Neural progenitor cell (in vitro differentiated cells): ENCODE measurements at regions not wholly inside any gene's neighbourhood (a gene's known extent, or its start where the extent isn't known, plus 50 kb on each side); places are given as distances from the start of the nearest gene placed in this dataset.

Experiments used
- DNase-seq: peaks from one replicate; pipeline ENCODE4 v3.0.0-alpha.2; 2016; ENCODE audit warnings: low spot score
- H2AFZ ChIP-seq: fragments of 200-600 bp; sonication (generic); replicated peaks from 2 replicates; pipeline ENCODE4 v1.6.1; 2016; ENCODE audit warnings: antibody characterized with exemption
- H3F3A ChIP-seq: fragments of 200-600 bp; sonication (generic); 2 replicates; pipeline ENCODE4 v1.6.1; 2016; ENCODE audit warnings: antibody characterized with exemption, low read depth
- H3K27ac ChIP-seq: fragments of 200-600 bp; sonication (generic); 2 replicates; pipeline ENCODE4 v1.5.1; 2016; ENCODE audit warnings: mild to moderate bottlenecking
- H3K27me3 ChIP-seq: fragments of 200-600 bp; sonication (generic); 2 replicates; pipeline ENCODE4 v1.6.1; 2016; ENCODE audit warnings: mild to moderate bottlenecking, moderate library complexity
- H3K36me3 ChIP-seq: fragments of 200-600 bp; sonication (generic); 2 replicates; pipeline ENCODE4 v1.5.1; 2016
- H3K4me1 ChIP-seq: fragments of 200-600 bp; sonication (generic); 2 replicates; pipeline ENCODE4 v1.6.1; 2016; ENCODE audit warnings: mixed run types
- H3K4me2 ChIP-seq: fragments of 200-600 bp; sonication (generic); 2 replicates; pipeline ENCODE4 v1.6.1; 2016
- H3K4me3 ChIP-seq: fragments of 200-600 bp; sonication (generic); 2 replicates; pipeline ENCODE4 v1.5.1; 2016
- H3K79me2 ChIP-seq: fragments of 200-600 bp; sonication (generic); 2 replicates; pipeline ENCODE4 v1.6.1; 2016; ENCODE audit warnings: low read depth
- H3K9ac ChIP-seq: fragments of 200-600 bp; sonication (generic); 2 replicates; pipeline ENCODE4 v1.6.1; 2016
- H3K9me3 ChIP-seq: fragments of 200-600 bp; sonication (generic); 2 replicates; pipeline ENCODE4 v1.5.1; 2016; ENCODE audit warnings: low read depth
- H4K20me1 ChIP-seq: fragments of 200-600 bp; sonication (generic); 2 replicates; pipeline ENCODE4 v1.6.1; 2016; ENCODE audit warnings: low read depth
- H3K27ac Mint-ChIP-seq: 3 replicates; pipeline ENCODE4 v1.8.0; 2021; ENCODE audit warnings: mixed read lengths
- H3K27me3 Mint-ChIP-seq: 2 replicates; pipeline ENCODE4 v1.8.0; 2022; ENCODE audit warnings: low read depth, mild to moderate bottlenecking, inconsistent platforms, moderate library complexity, mixed read lengths; ENCODE audit not compliant: insufficient read depth
- H3K36me3 Mint-ChIP-seq: 3 replicates; pipeline ENCODE4 v1.8.0; 2021; ENCODE audit warnings: mixed read lengths
- H3K4me1 Mint-ChIP-seq: 3 replicates; pipeline ENCODE4 v1.8.0; 2021; ENCODE audit warnings: mixed read lengths
- H3K4me3 Mint-ChIP-seq: 3 replicates; pipeline ENCODE4 v1.8.0; 2021; ENCODE audit warnings: mild to moderate bottlenecking, moderate library complexity, mixed read lengths
- H3K9me3 Mint-ChIP-seq: 3 replicates; pipeline ENCODE4 v1.8.0; 2020; ENCODE audit warnings: mixed read lengths
- EZH2 ChIP-seq: fragments of 200-600 bp; sonication (generic); IDR thresholded peaks from 2 replicates; pipeline ENCODE4 v1.6.1; 2017; ENCODE audit warnings: antibody characterized with exemption, mild to moderate bottlenecking, moderate library complexity
- EZH2phosphoT487 ChIP-seq: fragments of 200-600 bp; sonication (generic); IDR thresholded peaks from 2 replicates; pipeline ENCODE4 v1.6.1; 2017; ENCODE audit warnings: antibody characterized with exemption
- TF ChIP-seq, protein P1 (sequence below): fragments of 200-600 bp; sonication (generic); IDR thresholded peaks from 2 replicates; pipeline ENCODE4 v1.5.1; 2017; ENCODE audit warnings: antibody characterized with exemption, mild to moderate bottlenecking

DNA sequence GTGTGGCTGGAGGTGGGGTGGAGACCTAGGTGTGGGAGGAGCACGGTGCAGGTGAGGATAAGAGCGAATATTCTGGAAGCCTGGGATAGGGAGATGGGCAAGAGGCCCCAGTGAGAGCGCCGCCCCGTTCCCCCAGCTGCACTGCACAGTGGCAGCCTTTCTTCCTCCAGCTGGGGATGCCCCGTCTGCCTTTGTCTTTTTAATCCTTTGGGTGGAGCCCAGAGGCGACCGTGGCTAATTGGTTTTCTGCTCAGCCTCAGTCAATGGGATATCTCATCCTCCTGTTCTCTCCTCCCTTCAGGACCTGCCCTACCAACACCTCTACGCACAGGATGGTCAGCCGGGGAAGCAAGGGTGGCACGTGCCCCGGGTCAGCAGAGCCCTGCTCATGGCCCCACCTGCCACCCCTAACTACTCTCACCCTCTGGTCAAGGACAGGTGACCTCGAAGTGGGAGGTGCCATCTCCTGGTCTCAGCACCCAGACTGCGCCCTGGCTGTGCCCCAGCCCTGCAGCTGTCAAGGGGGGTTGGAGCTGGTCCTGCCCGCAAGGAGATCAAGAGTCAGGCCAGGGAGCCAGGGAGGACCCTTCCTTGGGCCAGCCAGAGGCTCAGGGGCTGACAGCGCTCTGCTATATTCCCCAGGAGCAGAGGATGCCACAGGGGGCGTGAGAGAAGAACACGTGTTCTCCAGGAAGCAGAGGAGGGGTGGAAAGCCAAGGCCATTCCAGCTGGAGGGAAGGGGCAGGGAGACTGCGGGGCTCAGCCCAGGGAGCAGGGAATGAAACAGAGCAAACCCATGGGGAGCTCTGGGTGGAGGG, 64.0 kb downstream of the ADRA2C start:
- Mint-ChIP-seq H3K36me3 (no peaks in the 10 kb centered on the region), H3K27ac (no peak overlapping the region), H3K9me3 (peaks cover 3% of the 10 kb centered on the region), H3K27me3 (peaks cover 30% of the 10 kb centered on the region), H3K4me1 (peaks cover 38% of the 10 kb centered on the region), H3K4me3 (peak overlapping the region; percentile 38)
- Histone ChIP-seq H3K4me2 (peak overlapping the region; percentile 75), H3K9ac (no peak overlapping the region), H4K20me1 (no peaks in the 10 kb centered on the region), H3K4me3 (no peak overlapping the region), H3F3A (peaks cover 8% of the 10 kb centered on the region), H3K4me1 (peaks cover 37% of the 10 kb centered on the region), H3K27ac (no peak overlapping the region), H3K79me2 (no peaks in the 10 kb centered on the region), H3K9me3 (no peaks in the 10 kb centered on the region), H2AFZ (no peak overlapping the region), H3K27me3 (no peaks in the 10 kb centered on the region), H3K36me3 (no peaks in the 10 kb centered on the region)
- no peak for TF ChIP-seq EZH2phosphoT487
- TF ChIP-seq, protein P1, sequence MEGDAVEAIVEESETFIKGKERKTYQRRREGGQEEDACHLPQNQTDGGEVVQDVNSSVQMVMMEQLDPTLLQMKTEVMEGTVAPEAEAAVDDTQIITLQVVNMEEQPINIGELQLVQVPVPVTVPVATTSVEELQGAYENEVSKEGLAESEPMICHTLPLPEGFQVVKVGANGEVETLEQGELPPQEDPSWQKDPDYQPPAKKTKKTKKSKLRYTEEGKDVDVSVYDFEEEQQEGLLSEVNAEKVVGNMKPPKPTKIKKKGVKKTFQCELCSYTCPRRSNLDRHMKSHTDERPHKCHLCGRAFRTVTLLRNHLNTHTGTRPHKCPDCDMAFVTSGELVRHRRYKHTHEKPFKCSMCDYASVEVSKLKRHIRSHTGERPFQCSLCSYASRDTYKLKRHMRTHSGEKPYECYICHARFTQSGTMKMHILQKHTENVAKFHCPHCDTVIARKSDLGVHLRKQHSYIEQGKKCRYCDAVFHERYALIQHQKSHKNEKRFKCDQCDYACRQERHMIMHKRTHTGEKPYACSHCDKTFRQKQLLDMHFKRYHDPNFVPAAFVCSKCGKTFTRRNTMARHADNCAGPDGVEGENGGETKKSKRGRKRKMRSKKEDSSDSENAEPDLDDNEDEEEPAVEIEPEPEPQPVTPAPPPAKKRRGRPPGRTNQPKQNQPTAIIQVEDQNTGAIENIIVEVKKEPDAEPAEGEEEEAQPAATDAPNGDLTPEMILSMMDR: no peak
- no peak for TF ChIP-seq EZH2
- DNase-seq: peak; percentile 91

DNA sequence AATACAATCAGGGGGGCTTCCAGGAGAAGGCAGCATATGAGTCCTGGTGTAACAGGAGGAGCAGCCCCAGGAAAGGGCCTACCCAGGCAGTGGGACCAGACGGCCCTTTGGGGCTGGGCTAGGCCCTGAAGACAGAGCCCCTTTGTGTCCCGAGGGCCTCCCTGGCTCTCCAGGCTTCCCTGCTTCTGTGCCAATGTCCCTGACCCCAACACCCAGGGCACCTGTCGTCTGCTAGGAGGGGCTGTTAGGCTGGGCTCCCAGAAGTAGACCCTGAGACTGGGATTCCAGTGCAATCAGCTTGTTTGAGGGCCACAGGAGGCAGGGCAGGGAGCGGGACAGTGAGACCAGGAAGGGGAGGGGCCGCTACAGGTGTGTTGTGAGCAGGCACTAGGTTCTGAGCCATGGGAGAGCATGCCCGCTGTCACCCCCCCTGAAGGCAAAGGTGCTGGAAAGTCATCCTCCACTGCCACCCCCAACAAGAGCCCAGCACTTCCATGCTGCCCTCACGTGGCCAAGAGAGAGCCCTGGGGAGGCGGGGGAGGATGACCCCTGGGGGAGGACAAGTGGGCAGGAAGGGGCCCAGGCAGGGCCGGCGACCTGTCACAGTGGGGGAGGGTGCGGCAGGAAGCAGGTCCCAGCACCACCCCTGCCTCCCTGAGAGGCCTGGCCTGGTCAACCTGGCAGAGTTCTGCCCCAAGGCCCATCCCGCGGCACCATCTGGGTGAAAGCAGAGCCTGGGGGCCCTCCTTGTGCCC, 64.8 kb downstream of the ADRA2C start:
- no peak overlapping the region for H2AFZ ChIP-seq

DNA sequence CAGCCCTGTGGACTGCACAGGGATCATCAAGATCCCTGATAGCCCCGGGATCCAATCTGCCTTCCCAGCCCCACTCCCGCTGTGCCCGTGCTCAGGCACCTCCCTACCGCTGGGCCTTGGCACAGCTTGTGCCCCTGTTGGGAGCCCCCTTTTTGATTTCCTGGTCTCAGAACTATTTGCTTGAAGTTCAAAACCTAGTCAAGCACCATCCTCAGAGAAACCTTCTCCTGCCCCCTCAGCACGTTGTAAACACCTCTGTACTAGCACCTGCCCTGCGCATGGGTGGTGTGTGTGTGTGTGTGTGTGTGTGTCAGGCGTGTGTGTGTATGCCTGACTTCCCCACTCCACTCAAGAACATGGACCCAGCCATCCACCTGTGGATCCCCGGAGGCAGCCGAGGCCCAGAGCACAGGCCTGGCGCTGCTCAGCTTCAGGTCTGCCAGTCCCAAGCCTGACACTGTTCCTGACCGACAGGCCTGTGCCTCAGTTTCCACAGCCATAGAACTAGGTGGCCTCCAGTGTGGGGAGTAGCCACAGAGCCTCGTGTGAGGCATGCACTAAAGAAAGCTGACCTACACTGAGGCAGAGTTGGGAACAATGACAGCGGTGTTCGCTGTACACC, 65.5 kb downstream of the ADRA2C start:
- H3K9me3 Mint-ChIP-seq: peaks cover 5% of the 10 kb centered on the region
- Histone ChIP-seq H3K79me2 (no peaks in the 10 kb centered on the region), H3K36me3 (no peaks in the 10 kb centered on the region), H3K4me3 (no peak overlapping the region), H3K9ac (no peak overlapping the region), H4K20me1 (no peaks in the 10 kb centered on the region), H2AFZ (no peak overlapping the region), H3F3A (peaks cover 23% of the 10 kb centered on the region), H3K9me3 (no peaks in the 10 kb centered on the region), H3K4me1 (peaks cover 46% of the 10 kb centered on the region), H3K4me2 (no peak overlapping the region), H3K27ac (no peak overlapping the region), H3K27me3 (no peaks in the 10 kb centered on the region)
- peaks cover 49% of the 10 kb centered on the region for H3K4me1 Mint-ChIP-seq
- no peak overlapping the region for H3K4me3 Mint-ChIP-seq
- H3K27ac Mint-ChIP-seq: no peak overlapping the region
- TF ChIP-seq EZH2 (no peak), EZH2phosphoT487 (no peak)
- TF ChIP-seq, protein P1: no peak
- no peaks in the 10 kb centered on the region for H3K36me3 Mint-ChIP-seq
- H3K27me3 Mint-ChIP-seq: peaks cover 31% of the 10 kb centered on the region
- DNase-seq: no peak

More for the DNA sequence above, 64.8 kb downstream of the ADRA2C start:
- H3K27ac ChIP-seq: no peak overlapping the region
- H3K27me3 ChIP-seq: no peaks in the 10 kb centered on the region
- H3K4me3 ChIP-seq: no peak overlapping the region
- peaks cover 3% of the 10 kb centered on the region for H3K9me3 Mint-ChIP-seq
- H3K36me3 ChIP-seq: no peaks in the 10 kb centered on the region
- no peaks in the 10 kb centered on the region for H3K36me3 Mint-ChIP-seq
- no peaks in the 10 kb centered on the region for H3K79me2 ChIP-seq
- H3K4me2 ChIP-seq: peak overlapping the region; percentile 75
- H3K27me3 Mint-ChIP-seq: peaks cover 30% of the 10 kb centered on the region
- TF ChIP-seq, protein P1: no peak
- TF ChIP-seq EZH2 (no peak), EZH2phosphoT487 (no peak)
- H3K4me1 ChIP-seq: peaks cover 40% of the 10 kb centered on the region
- H3K4me3 Mint-ChIP-seq: no peak overlapping the region
- no peak overlapping the region for H3K27ac Mint-ChIP-seq
- DNase-seq: no peak
- peaks cover 16% of the 10 kb centered on the region for H3F3A ChIP-seq
- H3K9ac ChIP-seq: no peak overlapping the region
- no peaks in the 10 kb centered on the region for H3K9me3 ChIP-seq
- no peaks in the 10 kb centered on the region for H4K20me1 ChIP-seq
- H3K4me1 Mint-ChIP-seq: peaks cover 45% of the 10 kb centered on the region
